Psoas muscle (tissue), 7 donors: ENCODE measurements at regions not wholly inside any gene's neighbourhood (a gene's known extent, or its start where the extent isn't known, plus 50 kb on each side); places are given as distances from the start of the nearest gene placed in this dataset.

Experiments used
- ATAC-seq, 4 donors: fragments of 200-7000 bp; cut with Tn5 transposase; one replicate each; pipeline ENCODE4 v1.9.1; 2020; ENCODE audit warnings: moderate library complexity in 3 of 4, mild to moderate bottlenecking in 2 of 4
- DNase-seq, 2 donors: peaks; one replicate each; pipeline ENCODE4 v3.0.0-alpha.2; 2020
- H3K27ac ChIP-seq: fragments of 200-600 bp; one replicate; pipeline ENCODE4 v1.8.0; 2022
- H3K27me3 ChIP-seq, 3 donors: fragments of 200-600 bp in 1 of 3; one replicate each; pipeline versions ENCODE4 v1.6.1 to v1.8.0; 2013 to 2022; ENCODE audit warnings: low read length in 2 of 3, mild to moderate bottlenecking in 2 of 3, moderate library complexity in 1 of 3; ENCODE audit not compliant: insufficient read depth in 3 of 3
- H3K36me3 ChIP-seq, 2 donors: fragments of 200-600 bp in 1 of 2; one replicate each; pipeline versions ENCODE4 v1.6.1 to v1.8.0; 2013 to 2022; ENCODE audit warnings: low read depth in 1 of 2, mild to moderate bottlenecking in 1 of 2, moderate library complexity in 1 of 2; ENCODE audit not compliant: insufficient read depth in 1 of 2
- H3K4me1 ChIP-seq: fragments of 200-600 bp; one replicate; pipeline ENCODE4 v1.8.0; 2022
- H3K4me3 ChIP-seq: fragments of 200-600 bp; one replicate; pipeline ENCODE4 v1.8.0; 2022; ENCODE audit warnings: mild to moderate bottlenecking
- H3K9me3 ChIP-seq: fragments of 200-600 bp; one replicate; pipeline ENCODE4 v1.8.0; 2022
- WGBS, 3 donors: extraction: QIAGEN DNeasy Blood & Tissue Kit; methylation state at CpG; one replicate each; pipeline versions ENCODE4 v1.1.6 to v1.1.7; 2013; 5-methylcytosine and 5-hydroxymethylcytosine counted together
- intact Hi-C, 2 donors: fragments of 100-400 bp; cut with DNase I; formaldehyde crosslinking; loops; one replicate each; pipeline versions ENCODE4 v1.11.0 to v1.14.2; 2022
- TF ChIP-seq, protein P1 (sequence below): fragments of 200-600 bp; IDR thresholded peaks from one replicate; pipeline ENCODE4 v1.8.0; 2022; ENCODE audit warnings: antibody characterized with exemption
- donor health status: healthy with polysubstance abuse.
- donor health status: DM: no; HTN: no; CAD: no; lungs with moderate emphysema.
- donor health status: Bipolar disorder and iron deficiency.
- donor health status: healthy.
- donor health status: DM: yes; HTN: yes; CAD: no.
- donor health status: DM: no; HTN: no; CAD: no.
- donor health status: DM: yes; HTN: yes; CAD: no.

DNA sequence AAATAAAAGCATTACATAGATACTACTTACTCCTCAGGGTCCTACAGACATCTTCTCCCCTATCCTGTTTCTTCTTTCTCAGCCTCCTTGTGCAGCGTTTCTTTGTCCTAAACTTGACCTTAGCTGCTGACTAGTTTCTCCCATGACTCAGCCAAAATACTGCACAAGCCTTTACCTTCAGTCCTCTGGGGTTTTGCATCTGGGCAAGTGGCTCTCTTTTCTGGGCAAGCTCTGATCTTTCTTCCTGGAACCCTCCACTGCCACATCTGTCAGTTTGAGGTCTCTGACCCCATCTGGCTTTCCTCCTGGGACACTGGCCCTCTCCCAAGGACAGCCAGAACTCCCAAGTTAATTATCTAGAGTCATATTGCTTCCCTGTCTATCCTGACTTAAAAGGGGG lies 838.4 kb downstream of the DHX35 start:
- Histone ChIP-seq H3K9me3 (peaks cover 2% of the 10 kb centered on the region), H3K27ac (no peak overlapping the region), H3K4me3 (no peak overlapping the region), H3K27me3 (no peaks in the 10 kb centered on the region), H3K4me1 (peaks cover 8% of the 10 kb centered on the region), H3K36me3 (no peaks in the 10 kb centered on the region)
- TF ChIP-seq, protein P1, sequence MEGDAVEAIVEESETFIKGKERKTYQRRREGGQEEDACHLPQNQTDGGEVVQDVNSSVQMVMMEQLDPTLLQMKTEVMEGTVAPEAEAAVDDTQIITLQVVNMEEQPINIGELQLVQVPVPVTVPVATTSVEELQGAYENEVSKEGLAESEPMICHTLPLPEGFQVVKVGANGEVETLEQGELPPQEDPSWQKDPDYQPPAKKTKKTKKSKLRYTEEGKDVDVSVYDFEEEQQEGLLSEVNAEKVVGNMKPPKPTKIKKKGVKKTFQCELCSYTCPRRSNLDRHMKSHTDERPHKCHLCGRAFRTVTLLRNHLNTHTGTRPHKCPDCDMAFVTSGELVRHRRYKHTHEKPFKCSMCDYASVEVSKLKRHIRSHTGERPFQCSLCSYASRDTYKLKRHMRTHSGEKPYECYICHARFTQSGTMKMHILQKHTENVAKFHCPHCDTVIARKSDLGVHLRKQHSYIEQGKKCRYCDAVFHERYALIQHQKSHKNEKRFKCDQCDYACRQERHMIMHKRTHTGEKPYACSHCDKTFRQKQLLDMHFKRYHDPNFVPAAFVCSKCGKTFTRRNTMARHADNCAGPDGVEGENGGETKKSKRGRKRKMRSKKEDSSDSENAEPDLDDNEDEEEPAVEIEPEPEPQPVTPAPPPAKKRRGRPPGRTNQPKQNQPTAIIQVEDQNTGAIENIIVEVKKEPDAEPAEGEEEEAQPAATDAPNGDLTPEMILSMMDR, result no peak
- 0 to 5% (median 4%) methylated on average over 1 of the region's 1 CpG for WGBS, 3 donors
- ATAC-seq, result peak; percentile 33 to 61 (median 58)
- DNase-seq, result peak; percentile 58 to 65
- intact Hi-C loops, result no loop called here

DNA sequence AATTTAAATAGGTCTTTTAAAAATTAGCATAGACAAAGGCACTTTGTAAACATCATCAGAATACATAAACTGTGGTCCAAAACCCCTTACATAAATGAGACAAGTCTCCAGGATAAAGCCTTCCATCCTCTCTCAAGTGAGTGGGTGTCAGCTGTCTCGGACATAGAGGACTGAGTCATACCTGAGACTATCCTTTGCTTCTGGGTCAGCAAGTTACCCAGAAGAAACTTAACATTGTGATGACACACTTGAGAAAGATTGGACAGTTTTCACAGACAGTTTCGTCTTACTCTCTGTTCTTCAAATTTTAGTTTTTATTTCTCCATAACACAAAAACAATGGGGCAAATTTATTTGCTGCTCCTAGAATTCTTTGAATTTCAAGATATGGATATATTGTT lies 838.0 kb downstream of the DHX35 start:
- H3K4me3 ChIP-seq, result no peak overlapping the region
- H3K27me3 ChIP-seq, result no peaks in the 10 kb centered on the region
- H3K4me1 ChIP-seq, result peaks cover 8% of the 10 kb centered on the region
- ATAC-seq, result peak in 3 of 4 donors; percentile 54 to 59 (median 57)
- peaks cover 2% of the 10 kb centered on the region for H3K9me3 ChIP-seq
- H3K36me3 ChIP-seq, result no peaks in the 10 kb centered on the region
- TF ChIP-seq, protein P1, result no peak
- intact Hi-C loops, result no loop called here
- no peak for DNase-seq
- 32 to 48% (median 38%) methylated on average over 2 of the region's 2 CpGs for WGBS, 3 donors
- no peak overlapping the region for H3K27ac ChIP-seq

DNA sequence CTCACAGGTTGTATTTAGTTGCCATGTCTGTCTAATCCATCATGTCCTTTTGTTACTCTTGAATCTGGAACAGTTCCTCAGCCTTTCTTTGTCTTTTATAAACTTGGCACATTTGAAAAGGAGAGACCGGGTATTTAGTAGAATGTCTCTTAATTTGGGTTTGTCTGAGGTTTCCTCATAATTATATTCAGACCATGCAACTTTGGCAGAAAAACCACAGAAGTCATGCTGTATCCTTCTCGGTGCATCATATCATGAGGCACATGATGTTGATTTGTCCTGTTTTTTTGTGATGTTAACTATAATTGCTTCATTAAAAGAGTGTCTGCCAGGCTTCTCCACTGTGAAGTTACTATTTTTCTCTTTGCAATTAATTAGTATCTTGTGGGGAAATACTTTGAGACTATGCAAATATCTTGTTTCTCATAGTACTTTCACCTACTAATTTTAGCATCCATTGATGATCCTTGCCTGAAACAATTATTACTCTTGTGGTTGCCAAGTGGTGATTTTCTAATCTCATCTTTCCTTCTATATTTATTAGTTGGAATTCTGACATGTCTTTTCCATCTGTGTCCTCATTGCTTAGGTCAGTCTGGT lies 837.3 kb downstream of the DHX35 start:
- intact Hi-C loops, result loop anchor here in 1 of 2 donors (1.0 kb wide), 1 partner anchor 19 kb away; no protein-coding TSS in a partner anchor
- no peak overlapping the region for H3K27ac ChIP-seq

GRCh38 chr20:39795401-39796272 lies 833.5 kb downstream of the DHX35 start:
- intact Hi-C loops, result no loop called here
- Histone ChIP-seq H3K27me3 (no peaks in the 10 kb centered on the region), H3K36me3 (no peaks in the 10 kb centered on the region), H3K4me1 (peaks cover 4% of the 10 kb centered on the region), H3K27ac (no peak overlapping the region), H3K9me3 (peaks cover 2% of the 10 kb centered on the region), H3K4me3 (no peak overlapping the region)
- DNase-seq, result no peak
- TF ChIP-seq, protein P1, result no peak
- ATAC-seq, result peak in 1 of 4 donors; percentile 37
- WGBS, 3 donors, result 42 to 58% (median 47%) methylated on average over 3 of the region's 3 CpGs

More for the DNA sequence above, 837.3 kb downstream of the DHX35 start:
- Histone ChIP-seq H3K36me3 (no peaks in the 10 kb centered on the region), H3K27me3 (no peaks in the 10 kb centered on the region), H3K4me3 (no peak overlapping the region), H3K4me1 (peaks cover 8% of the 10 kb centered on the region), H3K9me3 (peaks cover 2% of the 10 kb centered on the region)
- TF ChIP-seq, protein P1, result no peak
- ATAC-seq (no peak), DNase-seq (no peak)
- WGBS, 3 donors, result 21 to 31% (median 23%) methylated on average over 2 of the region's 2 CpGs
